SU-DHL-6 (cell line): ENCODE measurements at regions not wholly inside any gene's neighbourhood (a gene's known extent, or its start where the extent isn't known, plus 50 kb on each side); places are given as distances from the start of the nearest gene placed in this dataset.

Experiments
- EZH2phosphoT487 ChIP-seq: fragments of 200-600 bp; sonication (generic), shearing (Covaris generic); conservative IDR thresholded peaks from 2 replicates; pipeline ENCODE4 v1.6.1; 2018; ENCODE audit warnings: mild to moderate bottlenecking, antibody characterized with exemption, low read length, moderate library complexity, mixed read lengths
- TF ChIP-seq, protein P1 (sequence below): fragments of 200-600 bp; sonication (generic); IDR thresholded peaks from one replicate; pipeline ENCODE4 v1.5.1; 2017; ENCODE audit warnings: antibody characterized with exemption, mild to moderate bottlenecking, low read length, moderate library complexity; ENCODE audit not compliant: insufficient read depth, poor library complexity, severe bottlenecking

DNA sequence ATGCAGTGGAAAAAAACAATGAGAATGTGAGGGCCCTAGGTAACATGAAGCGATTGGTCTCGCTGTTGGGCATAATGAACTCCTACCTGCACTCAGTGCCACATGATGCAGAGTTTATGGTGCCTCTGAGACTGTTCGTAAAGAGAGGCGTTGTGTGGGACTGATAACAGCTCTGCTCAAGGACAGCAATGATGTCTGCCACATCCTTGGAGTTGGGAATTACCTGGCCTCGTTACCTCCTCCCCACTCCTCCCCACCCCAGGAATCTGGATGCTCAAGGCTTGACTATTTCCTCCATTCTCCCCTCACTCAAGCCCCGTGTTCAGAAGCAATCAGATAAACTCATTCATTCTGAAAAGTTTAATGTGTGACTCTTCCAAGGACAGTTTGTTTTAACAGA, 148.0 kb upstream of the JADE1 start:
- TF ChIP-seq, protein P1, sequence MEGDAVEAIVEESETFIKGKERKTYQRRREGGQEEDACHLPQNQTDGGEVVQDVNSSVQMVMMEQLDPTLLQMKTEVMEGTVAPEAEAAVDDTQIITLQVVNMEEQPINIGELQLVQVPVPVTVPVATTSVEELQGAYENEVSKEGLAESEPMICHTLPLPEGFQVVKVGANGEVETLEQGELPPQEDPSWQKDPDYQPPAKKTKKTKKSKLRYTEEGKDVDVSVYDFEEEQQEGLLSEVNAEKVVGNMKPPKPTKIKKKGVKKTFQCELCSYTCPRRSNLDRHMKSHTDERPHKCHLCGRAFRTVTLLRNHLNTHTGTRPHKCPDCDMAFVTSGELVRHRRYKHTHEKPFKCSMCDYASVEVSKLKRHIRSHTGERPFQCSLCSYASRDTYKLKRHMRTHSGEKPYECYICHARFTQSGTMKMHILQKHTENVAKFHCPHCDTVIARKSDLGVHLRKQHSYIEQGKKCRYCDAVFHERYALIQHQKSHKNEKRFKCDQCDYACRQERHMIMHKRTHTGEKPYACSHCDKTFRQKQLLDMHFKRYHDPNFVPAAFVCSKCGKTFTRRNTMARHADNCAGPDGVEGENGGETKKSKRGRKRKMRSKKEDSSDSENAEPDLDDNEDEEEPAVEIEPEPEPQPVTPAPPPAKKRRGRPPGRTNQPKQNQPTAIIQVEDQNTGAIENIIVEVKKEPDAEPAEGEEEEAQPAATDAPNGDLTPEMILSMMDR, result no peak
- no peak for TF ChIP-seq EZH2phosphoT487
